ENCODE measurements at regions not wholly inside any gene's neighbourhood (a gene's known extent, or its start where the extent isn't known, plus 50 kb on each side); places are given as distances from the start of the nearest gene placed in this dataset.

- CTCF ChIA-PET, result no interaction called here
- POLR2A ChIA-PET, result no interaction called here
Measured at GRCh38 chr3:148102156-148102555, 595.5 kb upstream of the AGTR1 start.

- ChIA-PET POLR2A (no interaction called here), CTCF (no interaction called here)
Measured at GRCh38 chr3:148106062-148106461, 591.6 kb upstream of the AGTR1 start.

GRCh38 chr3:148126956-148127355 is 570.7 kb upstream of the AGTR1 start:
- ChIA-PET CTCF (no interaction called here), POLR2A (no interaction called here)

- ChIA-PET POLR2A (no interaction called here), CTCF (no interaction called here)
Measured at GRCh38 chr3:148128136-148128535, 569.6 kb upstream of the AGTR1 start.

GRCh38 chr3:148131990-148132638 is 565.6 kb upstream of the AGTR1 start:
- CTCF ChIA-PET, result no interaction called here
- POLR2A ChIA-PET, result no interaction called here

- ChIA-PET POLR2A (no interaction called here), CTCF (no interaction called here)
Measured at GRCh38 chr3:148136816-148137215, 560.9 kb upstream of the AGTR1 start.

GRCh38 chr3:148146241-148146640 is 551.5 kb upstream of the AGTR1 start:
- ChIA-PET POLR2A (no interaction called here), CTCF (no interaction called here)

GRCh38 chr3:148146947-148147826 is 550.5 kb upstream of the AGTR1 start:
- POLR2A ChIA-PET, result no interaction called here
- CTCF ChIA-PET, result no interaction called here

- POLR2A ChIA-PET, result no interaction called here
- CTCF ChIA-PET, result no interaction called here
Measured at GRCh38 chr3:148147903-148148302, 549.8 kb upstream of the AGTR1 start.

- ChIA-PET CTCF (no interaction called here), POLR2A (no interaction called here)
Measured at GRCh38 chr3:148149556-148149955, 548.1 kb upstream of the AGTR1 start.

- POLR2A ChIA-PET, result no interaction called here
- CTCF ChIA-PET, result no interaction called here
Measured at GRCh38 chr3:148150141-148150540, 547.6 kb upstream of the AGTR1 start.

GRCh38 chr3:148158210-148158609 is 539.5 kb upstream of the AGTR1 start:
- CTCF ChIA-PET, result no interaction called here
- POLR2A ChIA-PET, result no interaction called here

- ChIA-PET CTCF (no interaction called here), POLR2A (no interaction called here)
Measured at GRCh38 chr3:148162132-148162531, 535.6 kb upstream of the AGTR1 start.

GRCh38 chr3:148168347-148168746 is 529.4 kb upstream of the AGTR1 start:
- ChIA-PET POLR2A (no interaction called here), CTCF (no interaction called here)

- ChIA-PET POLR2A (no interaction called here), CTCF (no interaction called here)
Measured at GRCh38 chr3:148173851-148174250, 523.9 kb upstream of the AGTR1 start.

GRCh38 chr3:148175214-148175613 is 522.5 kb upstream of the AGTR1 start:
- ChIA-PET POLR2A (no interaction called here), CTCF (no interaction called here)

- ChIA-PET CTCF (no interaction called here), POLR2A (no interaction called here)
Measured at GRCh38 chr3:148178503-148178902, 519.2 kb upstream of the AGTR1 start.

GRCh38 chr3:148184798-148185197 is 512.9 kb upstream of the AGTR1 start:
- CTCF ChIA-PET, result no interaction called here
- POLR2A ChIA-PET, result no interaction called here

- ChIA-PET POLR2A (no interaction called here), CTCF (no interaction called here)
Measured at GRCh38 chr3:148186881-148187280, 510.8 kb upstream of the AGTR1 start.

GRCh38 chr3:148187296-148187695 is 510.4 kb upstream of the AGTR1 start:
- POLR2A ChIA-PET, result no interaction called here
- CTCF ChIA-PET, result no interaction called here

GRCh38 chr3:148190441-148190990 is 507.2 kb upstream of the AGTR1 start:
- ChIA-PET CTCF (no interaction called here), POLR2A (no interaction called here)

GRCh38 chr3:148191966-148192365 is 505.7 kb upstream of the AGTR1 start:
- POLR2A ChIA-PET, result no interaction called here
- CTCF ChIA-PET, result no interaction called here

All from activated CD8-positive, alpha-beta memory T cell treated with anti-CD3 and anti-CD28 coated beads for 36 hours (primary cell).